Activated CD8-positive, alpha-beta T cell treated with anti-CD3 and anti-CD28 coated beads for 36 hours (primary cell): ENCODE measurements at regions not wholly inside any gene's neighbourhood (a gene's known extent, or its start where the extent isn't known, plus 50 kb on each side); places are given as distances from the start of the nearest gene placed in this dataset.
"Not testable (repeated sequence)": the region's sequence is repeated elsewhere in the genome, so short reads cannot be mapped to it uniquely, and the experiment has no call there.

Source experiments
- ATAC-seq: fragments of 200-7000 bp; cut with Tn5 transposase; one replicate; pipeline ENCODE4 v1.10.0; 2021; ENCODE audit warnings: mild to moderate bottlenecking, moderate library complexity
- CTCF ChIA-PET: fragments of 350-600 bp; sonication (Branson Sonifier 250); formaldehyde crosslinking; loops from one replicate; lab custom pipeline; 2021; ENCODE audit warnings: antibody characterized with exemption; lab: Charles Lee
- POLR2A ChIA-PET: fragments of 350-600 bp; sonication (Branson Sonifier 250); formaldehyde crosslinking; loops from one replicate; lab custom pipeline; 2021; ENCODE audit warnings: antibody characterized with exemption; lab: Charles Lee
- DNase-seq: peaks from one replicate; pipeline ENCODE4 v3.0.0-alpha.2; 2020
- H3K27ac Mint-ChIP-seq: one replicate; pipeline ENCODE4 v1.8.0; 2021; ENCODE audit warnings: mild to moderate bottlenecking, mixed read lengths
- H3K27me3 Mint-ChIP-seq: one replicate; pipeline ENCODE4 v1.8.0; 2021; ENCODE audit warnings: mixed read lengths
- H3K36me3 Mint-ChIP-seq: one replicate; pipeline ENCODE4 v1.8.0; 2021; ENCODE audit warnings: low read depth, mixed read lengths
- H3K4me1 Mint-ChIP-seq: one replicate; pipeline ENCODE4 v1.8.0; 2021; ENCODE audit warnings: low read depth, mixed read lengths
- H3K4me3 Mint-ChIP-seq: one replicate; pipeline ENCODE4 v1.8.0; 2021; ENCODE audit warnings: mild to moderate bottlenecking, moderate library complexity, mixed read lengths
- H3K9me3 Mint-ChIP-seq: one replicate; pipeline ENCODE4 v1.8.0; 2021; ENCODE audit warnings: mixed read lengths
- intact Hi-C: fragments of 100-400 bp; cut with micrococcal nuclease; formaldehyde crosslinking; loops from one replicate; pipeline ENCODE4 v1.10.0; 2022
- TF ChIP-seq, protein P1 (sequence below): fragments of 200-600 bp; IDR thresholded peaks from one replicate; pipeline ENCODE4 v1.8.0; 2022; ENCODE audit warnings: antibody characterized with exemption, mild to moderate bottlenecking

DNA sequence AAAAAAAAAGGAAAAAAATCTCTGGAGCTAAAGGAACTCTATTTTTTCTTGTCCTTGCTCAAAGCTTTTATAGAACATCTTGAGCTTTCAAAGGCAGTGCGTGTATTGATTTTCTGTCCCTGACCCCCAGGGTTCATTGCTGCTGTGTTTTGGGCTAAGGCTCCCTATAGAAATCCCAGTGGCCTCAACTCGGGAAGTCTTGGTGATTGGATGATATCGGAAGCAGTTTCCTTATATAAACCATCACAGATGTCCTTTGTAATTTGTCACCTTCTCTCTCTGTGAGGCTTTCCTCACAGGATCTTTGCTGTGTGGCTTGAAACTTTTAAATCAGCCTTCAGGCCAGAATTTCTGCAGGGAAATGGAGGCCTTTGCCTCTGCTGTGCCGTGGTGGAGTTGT, 397.7 kb downstream of the RPS6KC1 start:
- CTCF ChIA-PET, result no interaction called here
- no peak for ATAC-seq

DNA sequence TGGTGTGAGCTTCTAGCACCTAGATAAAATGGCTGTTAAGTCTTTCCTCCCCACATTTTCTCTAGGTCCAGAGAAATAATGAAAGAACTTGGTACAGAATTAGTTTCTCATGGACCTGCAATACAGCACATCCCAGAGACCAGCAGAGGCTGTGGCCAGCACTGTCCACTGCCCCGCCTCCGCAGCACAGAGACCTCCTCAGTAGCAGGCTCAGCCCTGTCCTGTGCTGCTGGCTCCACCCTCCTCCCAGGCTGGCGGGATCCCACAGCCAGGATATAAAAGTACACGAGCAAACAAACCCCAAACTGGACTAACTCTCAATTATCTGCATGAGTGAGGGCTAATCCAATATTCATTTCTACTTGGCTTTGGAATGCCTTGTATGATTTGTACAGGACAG, 401.5 kb downstream of the RPS6KC1 start:
- H3K9me3 Mint-ChIP-seq, result no peaks in the 10 kb centered on the region
- ATAC-seq, result no peak
- CTCF ChIA-PET, result interaction anchor here (1.2 kb wide), 1 partner anchor 15 kb away, joined by 3 read pairs; no protein-coding TSS in a partner anchor
- no peak for DNase-seq
- TF ChIP-seq, protein P1, sequence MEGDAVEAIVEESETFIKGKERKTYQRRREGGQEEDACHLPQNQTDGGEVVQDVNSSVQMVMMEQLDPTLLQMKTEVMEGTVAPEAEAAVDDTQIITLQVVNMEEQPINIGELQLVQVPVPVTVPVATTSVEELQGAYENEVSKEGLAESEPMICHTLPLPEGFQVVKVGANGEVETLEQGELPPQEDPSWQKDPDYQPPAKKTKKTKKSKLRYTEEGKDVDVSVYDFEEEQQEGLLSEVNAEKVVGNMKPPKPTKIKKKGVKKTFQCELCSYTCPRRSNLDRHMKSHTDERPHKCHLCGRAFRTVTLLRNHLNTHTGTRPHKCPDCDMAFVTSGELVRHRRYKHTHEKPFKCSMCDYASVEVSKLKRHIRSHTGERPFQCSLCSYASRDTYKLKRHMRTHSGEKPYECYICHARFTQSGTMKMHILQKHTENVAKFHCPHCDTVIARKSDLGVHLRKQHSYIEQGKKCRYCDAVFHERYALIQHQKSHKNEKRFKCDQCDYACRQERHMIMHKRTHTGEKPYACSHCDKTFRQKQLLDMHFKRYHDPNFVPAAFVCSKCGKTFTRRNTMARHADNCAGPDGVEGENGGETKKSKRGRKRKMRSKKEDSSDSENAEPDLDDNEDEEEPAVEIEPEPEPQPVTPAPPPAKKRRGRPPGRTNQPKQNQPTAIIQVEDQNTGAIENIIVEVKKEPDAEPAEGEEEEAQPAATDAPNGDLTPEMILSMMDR, result no peak
- H3K27me3 Mint-ChIP-seq, result no peaks in the 10 kb centered on the region
- no peaks in the 10 kb centered on the region for H3K36me3 Mint-ChIP-seq
- no peak overlapping the region for H3K27ac Mint-ChIP-seq
- H3K4me1 Mint-ChIP-seq, result no peaks in the 10 kb centered on the region
- POLR2A ChIA-PET, result no interaction called here
- intact Hi-C loops, result no loop called here
- no peak overlapping the region for H3K4me3 Mint-ChIP-seq

More for the DNA sequence above, 397.7 kb downstream of the RPS6KC1 start:
- H3K9me3 Mint-ChIP-seq, result no peaks in the 10 kb centered on the region
- H3K36me3 Mint-ChIP-seq, result no peaks in the 10 kb centered on the region
- TF ChIP-seq, protein P1, result no peak
- POLR2A ChIA-PET, result no interaction called here
- no peak overlapping the region for H3K27ac Mint-ChIP-seq
- peaks cover 2% of the 10 kb centered on the region for H3K27me3 Mint-ChIP-seq
- H3K4me3 Mint-ChIP-seq, result no peak overlapping the region
- DNase-seq, result no peak
- intact Hi-C loops, result no loop called here
- no peaks in the 10 kb centered on the region for H3K4me1 Mint-ChIP-seq

DNA sequence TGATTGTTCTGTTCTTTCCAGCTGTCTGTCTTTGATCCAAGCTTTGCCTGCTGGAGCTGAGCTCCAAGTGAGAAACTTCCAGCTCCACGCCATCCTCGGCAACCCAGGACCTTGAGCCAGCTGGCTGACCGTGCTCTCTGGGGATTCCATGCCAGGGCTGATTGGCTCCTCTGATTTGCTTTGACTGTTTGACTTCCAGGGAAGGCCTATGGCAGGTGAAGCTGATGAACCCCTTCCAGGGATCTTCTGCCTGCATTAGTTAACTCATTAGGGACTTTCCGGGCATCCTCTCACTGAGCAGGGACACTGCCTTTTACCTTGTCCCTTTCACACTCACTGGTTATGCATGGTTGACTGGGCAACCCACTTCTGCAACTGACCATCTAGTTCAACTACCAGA, 406.1 kb downstream of the RPS6KC1 start:
- ChIA-PET CTCF (no interaction called here), POLR2A (no interaction called here)
- H3K27me3 Mint-ChIP-seq, result peaks cover 8% of the 10 kb centered on the region
- intact Hi-C loops, result no loop called here
- H3K4me3 Mint-ChIP-seq, result no peak overlapping the region
- H3K9me3 Mint-ChIP-seq, result peaks cover 3% of the 10 kb centered on the region
- H3K4me1 Mint-ChIP-seq, result no peaks in the 10 kb centered on the region
- no peak overlapping the region for H3K27ac Mint-ChIP-seq
- TF ChIP-seq, protein P1, result no peak
- H3K36me3 Mint-ChIP-seq, result no peaks in the 10 kb centered on the region
- ATAC-seq (no peak), DNase-seq (no peak)

DNA sequence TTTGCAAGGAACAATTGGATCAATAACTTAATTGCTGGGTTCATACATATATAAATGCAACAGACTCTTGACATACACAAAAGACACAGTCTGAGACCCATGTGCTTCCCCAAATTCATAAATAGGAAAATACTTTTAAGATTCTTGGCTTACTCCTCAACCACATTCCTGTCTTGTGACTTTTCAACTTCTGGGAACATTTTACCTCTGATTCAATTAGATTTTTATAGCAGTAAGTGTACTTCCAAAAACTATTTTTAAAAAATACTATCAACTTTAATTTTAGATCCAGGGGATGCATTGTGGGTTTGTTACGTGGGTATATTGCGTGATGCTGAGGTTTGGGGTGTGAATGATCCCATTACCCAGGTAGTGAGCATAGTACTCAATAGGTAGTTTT, 406.7 kb downstream of the RPS6KC1 start:
- H3K36me3 Mint-ChIP-seq, result no peaks in the 10 kb centered on the region
- TF ChIP-seq, protein P1, result no peak
- POLR2A ChIA-PET, result no interaction called here
- CTCF ChIA-PET, result no interaction called here
- peaks cover 8% of the 10 kb centered on the region for H3K27me3 Mint-ChIP-seq
- H3K27ac Mint-ChIP-seq, result no peak overlapping the region
- H3K9me3 Mint-ChIP-seq, result peaks cover 3% of the 10 kb centered on the region
- intact Hi-C loops, result no loop called here
- ATAC-seq (no peak), DNase-seq (no peak)
- H3K4me3 Mint-ChIP-seq, result no peak overlapping the region
- no peaks in the 10 kb centered on the region for H3K4me1 Mint-ChIP-seq

DNA sequence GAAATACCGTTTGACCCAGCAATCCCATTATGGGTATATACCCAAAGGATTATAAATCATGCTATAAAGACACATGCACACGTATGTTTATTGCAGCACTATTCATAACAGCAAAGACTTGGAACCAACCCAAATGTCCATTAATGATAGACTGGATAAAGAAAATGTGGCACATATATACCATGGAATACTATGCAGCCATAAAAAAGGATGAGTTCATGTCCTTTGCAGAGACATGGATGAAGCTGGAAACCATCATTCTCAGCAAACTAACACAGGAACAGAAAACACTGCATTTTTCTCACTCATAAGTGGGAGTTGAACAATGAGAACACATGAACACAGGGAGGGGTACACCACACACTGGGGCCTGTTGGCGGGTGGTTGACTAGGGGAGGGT, 411.3 kb downstream of the RPS6KC1 start:
- H3K36me3 Mint-ChIP-seq, H3K9me3 Mint-ChIP-seq, CTCF ChIA-PET, H3K4me3 Mint-ChIP-seq, ATAC-seq, DNase-seq, H3K4me1 Mint-ChIP-seq, intact Hi-C loops, H3K27ac Mint-ChIP-seq, POLR2A ChIA-PET: not testable (repeated sequence)
- H3K27me3 Mint-ChIP-seq, result peaks cover 13% of the 10 kb centered on the region
